Neural progenitor cell (in vitro differentiated cells): ENCODE measurements at regions not wholly inside any gene's neighbourhood (a gene's known extent, or its start where the extent isn't known, plus 50 kb on each side); places are given as distances from the start of the nearest gene placed in this dataset.

ENCODE experiments used
- DNase-seq: peaks from one replicate; pipeline ENCODE4 v3.0.0-alpha.2; 2016; ENCODE audit warnings: low spot score
- H2AFZ ChIP-seq: fragments of 200-600 bp; sonication (generic); replicated peaks from 2 replicates; pipeline ENCODE4 v1.6.1; 2016; ENCODE audit warnings: antibody characterized with exemption
- H3F3A ChIP-seq: fragments of 200-600 bp; sonication (generic); 2 replicates; pipeline ENCODE4 v1.6.1; 2016; ENCODE audit warnings: antibody characterized with exemption, low read depth
- H3K27ac ChIP-seq: fragments of 200-600 bp; sonication (generic); 2 replicates; pipeline ENCODE4 v1.5.1; 2016; ENCODE audit warnings: mild to moderate bottlenecking
- H3K27me3 ChIP-seq: fragments of 200-600 bp; sonication (generic); 2 replicates; pipeline ENCODE4 v1.6.1; 2016; ENCODE audit warnings: mild to moderate bottlenecking, moderate library complexity
- H3K36me3 ChIP-seq: fragments of 200-600 bp; sonication (generic); 2 replicates; pipeline ENCODE4 v1.5.1; 2016
- H3K4me1 ChIP-seq: fragments of 200-600 bp; sonication (generic); 2 replicates; pipeline ENCODE4 v1.6.1; 2016; ENCODE audit warnings: mixed run types
- H3K4me2 ChIP-seq: fragments of 200-600 bp; sonication (generic); 2 replicates; pipeline ENCODE4 v1.6.1; 2016
- H3K4me3 ChIP-seq: fragments of 200-600 bp; sonication (generic); 2 replicates; pipeline ENCODE4 v1.5.1; 2016
- H3K79me2 ChIP-seq: fragments of 200-600 bp; sonication (generic); 2 replicates; pipeline ENCODE4 v1.6.1; 2016; ENCODE audit warnings: low read depth
- H3K9ac ChIP-seq: fragments of 200-600 bp; sonication (generic); 2 replicates; pipeline ENCODE4 v1.6.1; 2016
- H3K9me3 ChIP-seq: fragments of 200-600 bp; sonication (generic); 2 replicates; pipeline ENCODE4 v1.5.1; 2016; ENCODE audit warnings: low read depth
- H4K20me1 ChIP-seq: fragments of 200-600 bp; sonication (generic); 2 replicates; pipeline ENCODE4 v1.6.1; 2016; ENCODE audit warnings: low read depth
- H3K27ac Mint-ChIP-seq: 3 replicates; pipeline ENCODE4 v1.8.0; 2021; ENCODE audit warnings: mixed read lengths
- H3K27me3 Mint-ChIP-seq: 2 replicates; pipeline ENCODE4 v1.8.0; 2022; ENCODE audit warnings: low read depth, mild to moderate bottlenecking, inconsistent platforms, moderate library complexity, mixed read lengths; ENCODE audit not compliant: insufficient read depth
- H3K36me3 Mint-ChIP-seq: 3 replicates; pipeline ENCODE4 v1.8.0; 2021; ENCODE audit warnings: mixed read lengths
- H3K4me1 Mint-ChIP-seq: 3 replicates; pipeline ENCODE4 v1.8.0; 2021; ENCODE audit warnings: mixed read lengths
- H3K4me3 Mint-ChIP-seq: 3 replicates; pipeline ENCODE4 v1.8.0; 2021; ENCODE audit warnings: mild to moderate bottlenecking, moderate library complexity, mixed read lengths
- H3K9me3 Mint-ChIP-seq: 3 replicates; pipeline ENCODE4 v1.8.0; 2020; ENCODE audit warnings: mixed read lengths
- EZH2 ChIP-seq: fragments of 200-600 bp; sonication (generic); IDR thresholded peaks from 2 replicates; pipeline ENCODE4 v1.6.1; 2017; ENCODE audit warnings: antibody characterized with exemption, mild to moderate bottlenecking, moderate library complexity
- EZH2phosphoT487 ChIP-seq: fragments of 200-600 bp; sonication (generic); IDR thresholded peaks from 2 replicates; pipeline ENCODE4 v1.6.1; 2017; ENCODE audit warnings: antibody characterized with exemption
- TF ChIP-seq, protein P1 (sequence below): fragments of 200-600 bp; sonication (generic); IDR thresholded peaks from 2 replicates; pipeline ENCODE4 v1.5.1; 2017; ENCODE audit warnings: antibody characterized with exemption, mild to moderate bottlenecking

DNA sequence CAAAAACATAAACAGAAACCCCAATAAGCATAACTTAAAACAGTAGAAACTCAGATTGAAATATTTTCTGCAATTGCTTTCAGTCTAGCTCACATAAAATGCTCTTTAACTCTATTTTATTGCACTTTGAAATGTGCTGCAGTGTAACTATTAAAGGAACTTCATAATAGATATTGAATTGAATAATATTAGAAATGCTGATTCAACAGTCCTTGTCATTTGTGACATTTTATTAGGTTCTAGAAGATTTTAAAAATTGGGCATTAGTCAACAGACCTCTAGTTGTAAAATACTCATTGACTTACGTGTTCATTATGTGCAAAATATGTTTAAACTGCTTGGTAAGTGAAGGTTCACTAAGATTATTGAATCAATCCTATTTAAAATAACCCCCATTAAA lies 1422.3 kb downstream of the PLA2G4A start:
- Histone ChIP-seq H3K4me1 (no peaks in the 10 kb centered on the region), H3K4me3 (no peak overlapping the region), H3K9ac (no peak overlapping the region), H3K4me2 (no peak overlapping the region), H3K27ac (no peak overlapping the region), H3K9me3 (no peaks in the 10 kb centered on the region), H3K36me3 (no peaks in the 10 kb centered on the region), H3K79me2 (no peaks in the 10 kb centered on the region), H3F3A (no peaks in the 10 kb centered on the region), H4K20me1 (no peaks in the 10 kb centered on the region), H2AFZ (no peak overlapping the region), H3K27me3 (no peaks in the 10 kb centered on the region)
- Mint-ChIP-seq H3K36me3 (no peaks in the 10 kb centered on the region), H3K4me1 (no peaks in the 10 kb centered on the region), H3K4me3 (no peak overlapping the region), H3K27me3 (no peaks in the 10 kb centered on the region), H3K27ac (no peak overlapping the region), H3K9me3 (no peaks in the 10 kb centered on the region)
- TF ChIP-seq EZH2phosphoT487 (no peak), EZH2 (no peak)
- TF ChIP-seq, protein P1, sequence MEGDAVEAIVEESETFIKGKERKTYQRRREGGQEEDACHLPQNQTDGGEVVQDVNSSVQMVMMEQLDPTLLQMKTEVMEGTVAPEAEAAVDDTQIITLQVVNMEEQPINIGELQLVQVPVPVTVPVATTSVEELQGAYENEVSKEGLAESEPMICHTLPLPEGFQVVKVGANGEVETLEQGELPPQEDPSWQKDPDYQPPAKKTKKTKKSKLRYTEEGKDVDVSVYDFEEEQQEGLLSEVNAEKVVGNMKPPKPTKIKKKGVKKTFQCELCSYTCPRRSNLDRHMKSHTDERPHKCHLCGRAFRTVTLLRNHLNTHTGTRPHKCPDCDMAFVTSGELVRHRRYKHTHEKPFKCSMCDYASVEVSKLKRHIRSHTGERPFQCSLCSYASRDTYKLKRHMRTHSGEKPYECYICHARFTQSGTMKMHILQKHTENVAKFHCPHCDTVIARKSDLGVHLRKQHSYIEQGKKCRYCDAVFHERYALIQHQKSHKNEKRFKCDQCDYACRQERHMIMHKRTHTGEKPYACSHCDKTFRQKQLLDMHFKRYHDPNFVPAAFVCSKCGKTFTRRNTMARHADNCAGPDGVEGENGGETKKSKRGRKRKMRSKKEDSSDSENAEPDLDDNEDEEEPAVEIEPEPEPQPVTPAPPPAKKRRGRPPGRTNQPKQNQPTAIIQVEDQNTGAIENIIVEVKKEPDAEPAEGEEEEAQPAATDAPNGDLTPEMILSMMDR, result no peak
- DNase-seq, result no peak

DNA sequence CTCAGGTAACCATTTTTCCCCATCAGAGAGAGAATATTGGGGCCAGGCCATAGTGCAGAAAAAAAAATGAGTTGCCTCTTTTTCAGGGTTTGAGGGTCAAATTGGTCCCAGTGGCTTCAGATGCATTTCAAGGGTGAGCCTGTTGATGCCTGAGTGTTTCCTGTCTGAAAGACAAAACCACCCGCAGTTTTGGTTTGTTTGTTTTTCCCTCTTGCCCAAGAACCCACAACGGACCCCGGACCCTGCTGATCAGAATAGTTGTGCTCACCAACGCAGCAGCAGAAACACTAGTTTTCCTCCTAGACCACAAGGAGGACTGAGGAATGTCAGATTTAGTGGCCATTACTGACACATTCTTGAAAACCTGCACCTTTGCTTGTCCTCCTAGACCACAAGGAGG lies 1433.1 kb downstream of the PLA2G4A start:
- H3K4me3 ChIP-seq, result no peak overlapping the region
- DNase-seq, result no peak
- no peaks in the 10 kb centered on the region for H3K27me3 ChIP-seq
- no peaks in the 10 kb centered on the region for H3K4me1 ChIP-seq
- H3K9me3 Mint-ChIP-seq, result peaks cover 20% of the 10 kb centered on the region
- TF ChIP-seq EZH2 (no peak), EZH2phosphoT487 (no peak)
- TF ChIP-seq, protein P1, result no peak
- no peak overlapping the region for H3K4me3 Mint-ChIP-seq
- H2AFZ ChIP-seq, result no peak overlapping the region
- H3K27ac Mint-ChIP-seq, result no peak overlapping the region
- H3K36me3 ChIP-seq, result no peaks in the 10 kb centered on the region
- no peaks in the 10 kb centered on the region for H3F3A ChIP-seq
- no peaks in the 10 kb centered on the region for H4K20me1 ChIP-seq
- no peaks in the 10 kb centered on the region for H3K4me1 Mint-ChIP-seq
- no peak overlapping the region for H3K4me2 ChIP-seq
- no peaks in the 10 kb centered on the region for H3K9me3 ChIP-seq
- no peaks in the 10 kb centered on the region for H3K36me3 Mint-ChIP-seq
- no peak overlapping the region for H3K9ac ChIP-seq
- H3K79me2 ChIP-seq, result no peaks in the 10 kb centered on the region
- H3K27me3 Mint-ChIP-seq, result peaks cover 6% of the 10 kb centered on the region
- no peak overlapping the region for H3K27ac ChIP-seq

DNA sequence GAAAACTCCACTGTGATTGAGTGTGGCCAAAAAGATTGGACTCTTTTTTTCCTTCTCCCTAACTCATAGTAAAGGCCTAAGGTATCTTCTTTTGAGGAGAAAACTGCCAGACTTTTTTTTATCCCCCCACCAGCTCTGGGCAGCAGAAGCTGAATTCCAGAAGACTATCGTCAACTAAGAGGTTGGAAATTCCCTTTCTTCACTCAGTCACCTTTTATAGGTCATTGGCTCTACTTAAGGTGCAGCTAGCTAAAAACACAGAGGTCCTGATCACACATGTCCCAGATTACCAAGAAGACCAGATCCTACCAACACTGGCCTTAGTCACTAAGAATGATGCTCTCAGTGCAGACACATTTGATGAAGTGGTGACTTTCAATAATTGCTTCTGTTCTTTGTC lies 1441.2 kb downstream of the PLA2G4A start:
- Mint-ChIP-seq H3K27me3 (peaks cover 3% of the 10 kb centered on the region), H3K4me1 (no peaks in the 10 kb centered on the region), H3K36me3 (no peaks in the 10 kb centered on the region), H3K27ac (no peak overlapping the region), H3K4me3 (no peak overlapping the region), H3K9me3 (no peaks in the 10 kb centered on the region)
- Histone ChIP-seq H3K9ac (no peak overlapping the region), H3K4me1 (no peaks in the 10 kb centered on the region), H3K9me3 (no peaks in the 10 kb centered on the region), H3K79me2 (no peaks in the 10 kb centered on the region), H3K27me3 (no peaks in the 10 kb centered on the region), H3K4me3 (no peak overlapping the region), H3F3A (no peaks in the 10 kb centered on the region), H3K27ac (no peak overlapping the region), H2AFZ (no peak overlapping the region), H3K4me2 (no peak overlapping the region), H4K20me1 (no peaks in the 10 kb centered on the region), H3K36me3 (no peaks in the 10 kb centered on the region)
- TF ChIP-seq, protein P1, result no peak
- TF ChIP-seq EZH2, result no peak
- no peak for TF ChIP-seq EZH2phosphoT487
- DNase-seq, result no peak

DNA sequence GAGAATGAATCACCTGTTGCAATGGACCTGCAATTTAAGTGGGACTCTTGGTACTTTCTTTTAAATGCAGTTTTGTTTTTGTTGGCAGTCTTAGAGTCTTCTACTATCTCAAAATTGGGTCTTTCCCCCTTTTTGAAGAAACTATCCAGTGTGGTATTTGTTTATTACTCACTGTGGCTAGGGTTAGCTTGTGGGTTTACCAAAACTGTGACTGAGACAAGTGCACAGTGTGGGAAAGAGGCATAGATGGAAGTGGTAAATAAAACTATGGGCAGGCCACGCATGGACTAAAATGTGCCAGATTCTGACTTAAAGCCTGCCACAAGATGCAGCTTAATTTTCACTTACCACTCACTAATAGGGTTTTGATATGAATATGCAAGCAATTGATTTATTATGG lies 1441.7 kb downstream of the PLA2G4A start:
- H2AFZ ChIP-seq, result no peak overlapping the region
- H3K4me2 ChIP-seq, result no peak overlapping the region
- no peaks in the 10 kb centered on the region for H4K20me1 ChIP-seq
- Mint-ChIP-seq H3K27ac (no peak overlapping the region), H3K36me3 (no peaks in the 10 kb centered on the region), H3K9me3 (no peaks in the 10 kb centered on the region), H3K4me3 (no peak overlapping the region), H3K4me1 (no peaks in the 10 kb centered on the region), H3K27me3 (peaks cover 3% of the 10 kb centered on the region)
- H3K27me3 ChIP-seq, result no peaks in the 10 kb centered on the region
- no peaks in the 10 kb centered on the region for H3F3A ChIP-seq
- no peaks in the 10 kb centered on the region for H3K4me1 ChIP-seq
- H3K36me3 ChIP-seq, result no peaks in the 10 kb centered on the region
- no peaks in the 10 kb centered on the region for H3K9me3 ChIP-seq
- H3K27ac ChIP-seq, result no peak overlapping the region
- DNase-seq, result no peak
- no peaks in the 10 kb centered on the region for H3K79me2 ChIP-seq
- no peak overlapping the region for H3K9ac ChIP-seq
- no peak overlapping the region for H3K4me3 ChIP-seq
- TF ChIP-seq EZH2 (no peak), EZH2phosphoT487 (no peak)
- TF ChIP-seq, protein P1, result no peak
